OCI-LY3 (cell line): ENCODE measurements at regions not wholly inside any gene's neighbourhood (a gene's known extent, or its start where the extent isn't known, plus 50 kb on each side); places are given as distances from the start of the nearest gene placed in this dataset.
"Not testable (repeated sequence)": the region's sequence is repeated elsewhere in the genome, so short reads cannot be mapped to it uniquely, and the experiment has no call there.

Experiments
- H2AFZ ChIP-seq: fragments of 200-600, 300-600 bp; shearing (Covaris generic); 2 replicates; pipeline ENCODE4 v1.6.0; 2014; ENCODE audit warnings: antibody characterized with exemption, low read depth, low read length
- H3K27ac ChIP-seq: fragments of 200-600, 300-600 bp; sonication (generic); 2 replicates; pipeline ENCODE4 v1.5.1; 2014; ENCODE audit warnings: mild to moderate bottlenecking, low read length, moderate library complexity, mixed read lengths
- H3K27me3 ChIP-seq: fragments of 200-600, 300-600 bp; sonication (generic); 2 replicates; pipeline ENCODE4 v1.6.1; 2014; ENCODE audit warnings: low read depth, low read length, mixed read lengths
- H3K36me3 ChIP-seq: fragments of 200-600, 300-600 bp; sonication (generic); replicated peaks from 2 replicates; pipeline ENCODE3; 2014; ENCODE audit warnings: low read depth, low read length, mixed read lengths
- H3K4me1 ChIP-seq: fragments of 300-600, 200-600 bp; sonication (generic); 2 replicates; pipeline ENCODE4 v1.6.1; 2014; ENCODE audit warnings: low read length, mixed read lengths
- H3K4me2 ChIP-seq: fragments of 200-600, 300-600 bp; sonication (generic); 2 replicates; pipeline ENCODE4 v1.6.1; 2014; ENCODE audit warnings: low read length, mixed read lengths
- H3K4me3 ChIP-seq: fragments of 300-600, 200-600 bp; sonication (generic); 2 replicates; pipeline ENCODE4 v1.5.1; 2014; ENCODE audit warnings: antibody characterized with exemption, mild to moderate bottlenecking, low read length, moderate library complexity
- H3K79me2 ChIP-seq: fragments of 300-600, 200-600 bp; shearing (Covaris generic); 2 replicates; pipeline ENCODE4 v1.6.1; 2014; ENCODE audit warnings: mild to moderate bottlenecking, low read length, mixed read lengths
- H3K9ac ChIP-seq: fragments of 300-600, 200-600 bp; shearing (Covaris generic); 2 replicates; pipeline ENCODE4 v1.6.0; 2014; ENCODE audit warnings: mild to moderate bottlenecking, low read length, moderate library complexity
- H3K9me3 ChIP-seq: fragments of 200-600, 300-600 bp; shearing (Covaris generic); 2 replicates; pipeline ENCODE4 v1.6.1; 2014; ENCODE audit warnings: low read length, mixed read lengths; ENCODE audit not compliant: insufficient read depth
- H4K20me1 ChIP-seq: fragments of 200-600, 300-600 bp; sonication (generic); 2 replicates; pipeline ENCODE4 v1.6.1; 2016; ENCODE audit warnings: low read length, mixed read lengths; ENCODE audit not compliant: insufficient read depth
- EZH2phosphoT487 ChIP-seq: fragments of 200-600 bp; shearing (Covaris generic); IDR thresholded peaks from 2 replicates; pipeline ENCODE4 v1.6.1; 2018; ENCODE audit warnings: antibody characterized with exemption, mixed run types, low read depth
- TF ChIP-seq, protein P1 (sequence below): fragments of 200-600, 300-600 bp; sonication (generic); IDR thresholded peaks from 2 replicates; pipeline ENCODE4 v1.5.1; 2014; ENCODE audit warnings: antibody characterized with exemption, low read length, low read depth

GRCh38 chr22:25419247-25420113, 145.0 kb upstream of the GRK3 start:
- H3K4me3 ChIP-seq, result peak overlapping the region; percentile 74
- no peaks in the 10 kb centered on the region for H3K27me3 ChIP-seq
- H4K20me1 ChIP-seq, result no peaks in the 10 kb centered on the region
- peak overlapping the region; percentile 89 for H3K4me2 ChIP-seq
- TF ChIP-seq, protein P1, sequence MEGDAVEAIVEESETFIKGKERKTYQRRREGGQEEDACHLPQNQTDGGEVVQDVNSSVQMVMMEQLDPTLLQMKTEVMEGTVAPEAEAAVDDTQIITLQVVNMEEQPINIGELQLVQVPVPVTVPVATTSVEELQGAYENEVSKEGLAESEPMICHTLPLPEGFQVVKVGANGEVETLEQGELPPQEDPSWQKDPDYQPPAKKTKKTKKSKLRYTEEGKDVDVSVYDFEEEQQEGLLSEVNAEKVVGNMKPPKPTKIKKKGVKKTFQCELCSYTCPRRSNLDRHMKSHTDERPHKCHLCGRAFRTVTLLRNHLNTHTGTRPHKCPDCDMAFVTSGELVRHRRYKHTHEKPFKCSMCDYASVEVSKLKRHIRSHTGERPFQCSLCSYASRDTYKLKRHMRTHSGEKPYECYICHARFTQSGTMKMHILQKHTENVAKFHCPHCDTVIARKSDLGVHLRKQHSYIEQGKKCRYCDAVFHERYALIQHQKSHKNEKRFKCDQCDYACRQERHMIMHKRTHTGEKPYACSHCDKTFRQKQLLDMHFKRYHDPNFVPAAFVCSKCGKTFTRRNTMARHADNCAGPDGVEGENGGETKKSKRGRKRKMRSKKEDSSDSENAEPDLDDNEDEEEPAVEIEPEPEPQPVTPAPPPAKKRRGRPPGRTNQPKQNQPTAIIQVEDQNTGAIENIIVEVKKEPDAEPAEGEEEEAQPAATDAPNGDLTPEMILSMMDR, result no peak
- no peak for TF ChIP-seq EZH2phosphoT487
- H2AFZ ChIP-seq, result peak overlapping the region; percentile 44
- H3K9me3 ChIP-seq, result no peaks in the 10 kb centered on the region
- peaks cover 33% of the 10 kb centered on the region for H3K4me1 ChIP-seq
- H3K9ac ChIP-seq, result peak overlapping the region; percentile 56
- H3K79me2 ChIP-seq, result no peaks in the 10 kb centered on the region
- no peaks in the 10 kb centered on the region for H3K36me3 ChIP-seq
- H3K27ac ChIP-seq, result peak overlapping the region; percentile 51

GRCh38 chr22:25420114-25420441, 144.4 kb upstream of the GRK3 start:
- not testable (repeated sequence) for H3K79me2 ChIP-seq, H3K27me3 ChIP-seq, H3K36me3 ChIP-seq, H4K20me1 ChIP-seq, H3K9me3 ChIP-seq
- peak overlapping the region; percentile 89 for H3K4me2 ChIP-seq
- H3K27ac ChIP-seq, result peak overlapping the region; percentile 51
- H2AFZ ChIP-seq, result peak overlapping the region; percentile 44; the same call in 1 of the 2 replicates
- H3K4me3 ChIP-seq, result peak overlapping the region; percentile 74
- peaks cover 33% of the 10 kb centered on the region for H3K4me1 ChIP-seq
- H3K9ac ChIP-seq, result peak overlapping the region; percentile 56; the same call in 1 of the 2 replicates

- H3K27me3 ChIP-seq, result no peaks in the 10 kb centered on the region
- peak overlapping the region; percentile 74; the same call in 1 of the 2 replicates for H3K4me3 ChIP-seq
- H3K4me2 ChIP-seq, result peak overlapping the region; percentile 89
- H3K9me3 ChIP-seq, result no peaks in the 10 kb centered on the region
- H4K20me1 ChIP-seq, result no peaks in the 10 kb centered on the region
- no peak overlapping the region for H3K27ac ChIP-seq
- no peaks in the 10 kb centered on the region for H3K79me2 ChIP-seq
- no peak overlapping the region for H3K9ac ChIP-seq
- H3K4me1 ChIP-seq, result peaks cover 33% of the 10 kb centered on the region
- TF ChIP-seq, protein P1, result no peak
- no peak for TF ChIP-seq EZH2phosphoT487
- no peaks in the 10 kb centered on the region for H3K36me3 ChIP-seq
- peak overlapping the region; percentile 44; the same call in 1 of the 2 replicates for H2AFZ ChIP-seq
Observed at GRCh38 chr22:25420471-25420924, 144.0 kb upstream of the GRK3 start.

GRCh38 chr22:25420925-25421904, 143.3 kb upstream of the GRK3 start:
- no peak overlapping the region for H3K9ac ChIP-seq
- H3K79me2 ChIP-seq, result no peaks in the 10 kb centered on the region
- no peak for TF ChIP-seq EZH2phosphoT487
- TF ChIP-seq, protein P1, result no peak
- no peak overlapping the region for H3K4me2 ChIP-seq
- no peaks in the 10 kb centered on the region for H3K36me3 ChIP-seq
- H3K9me3 ChIP-seq, result no peaks in the 10 kb centered on the region
- no peaks in the 10 kb centered on the region for H4K20me1 ChIP-seq
- H3K27me3 ChIP-seq, result no peaks in the 10 kb centered on the region
- H3K4me3 ChIP-seq, result no peak overlapping the region
- H3K27ac ChIP-seq, result no peak overlapping the region
- H2AFZ ChIP-seq, result no peak overlapping the region
- peaks cover 33% of the 10 kb centered on the region for H3K4me1 ChIP-seq
